ENCODE measurements at regions not wholly inside any gene's neighbourhood (a gene's known extent, or its start where the extent isn't known, plus 50 kb on each side); places are given as distances from the start of the nearest gene placed in this dataset.

GRCh38 chr14:104342435-104343293 lies 204.3 kb downstream of the KIF26A start:
- Histone ChIP-seq H3K27ac (ENCODE audit: insufficient read depth, low read length) (no peak overlapping the region), H3K4me3 (replicated peaks in 1 of 4; ENCODE audit: control extremely low read depth in 1 of 4, insufficient read depth in 1 of 4, low read depth in 3 of 4, low read length in 4 of 4) (no peak overlapping the region), H3K9me3 (ENCODE audit: control insufficient read depth, insufficient read depth, low read depth, low read length) (no peaks in the 10 kb centered on the region), H3K36me3 (ENCODE audit: control insufficient read depth, insufficient read depth, low read length) (no peaks in the 10 kb centered on the region), H3K4me1 (ENCODE audit: control insufficient read depth, extremely low read depth, insufficient read depth, low read length) (no peaks in the 10 kb centered on the region), H3K27me3 (ENCODE audit: control insufficient read depth, insufficient read depth, low read length) (no peaks in the 10 kb centered on the region), H2AFZ (ENCODE audit: low read length) (no peak overlapping the region), H3K9ac (ENCODE audit: insufficient read depth, low read length) (no peak overlapping the region), H3K4me2 (ENCODE audit: extremely low read depth, insufficient read depth, low read length) (no peak overlapping the region), H3K79me2 (ENCODE audit: control insufficient read depth, insufficient read depth, low read length) (no peaks in the 10 kb centered on the region), H4K20me1 (ENCODE audit: control insufficient read depth, extremely low read depth, insufficient read depth, low read length) (no peaks in the 10 kb centered on the region)
- no peak for DNase-seq (ENCODE audit: low read depth in 2 of 2)
- no peak for TF ChIP-seq EZH2 (IDR thresholded peaks at IDR 0.05; ENCODE audit: low read length, missing control alignments)
- TF ChIP-seq CTCF (conservative IDR thresholded peaks at IDR 0.05 in 1 of 2, IDR thresholded peaks at IDR 0.05 in 1 of 2; ENCODE audit: low read depth in 1 of 2, low read length in 2 of 2): no peak

- no peaks in the 10 kb centered on the region for H3K79me2 ChIP-seq (ENCODE audit: control insufficient read depth, insufficient read depth, low read length)
- TF ChIP-seq CTCF (conservative IDR thresholded peaks at IDR 0.05 in 1 of 2, IDR thresholded peaks at IDR 0.05 in 1 of 2; ENCODE audit: low read depth in 1 of 2, low read length in 2 of 2): no peak
- TF ChIP-seq EZH2 (IDR thresholded peaks at IDR 0.05; ENCODE audit: low read length, missing control alignments): no peak
- no peaks in the 10 kb centered on the region for H3K9me3 ChIP-seq (ENCODE audit: control insufficient read depth, insufficient read depth, low read depth, low read length)
- no peak overlapping the region for H3K27ac ChIP-seq (ENCODE audit: insufficient read depth, low read length)
- H2AFZ ChIP-seq (ENCODE audit: low read length): no peak overlapping the region
- H3K36me3 ChIP-seq (ENCODE audit: control insufficient read depth, insufficient read depth, low read length): no peaks in the 10 kb centered on the region
- no peak overlapping the region for H3K4me3 ChIP-seq (replicated peaks in 1 of 4; ENCODE audit: control extremely low read depth in 1 of 4, insufficient read depth in 1 of 4, low read depth in 3 of 4, low read length in 4 of 4)
- no peaks in the 10 kb centered on the region for H3K27me3 ChIP-seq (ENCODE audit: control insufficient read depth, insufficient read depth, low read length)
- H3K9ac ChIP-seq (ENCODE audit: insufficient read depth, low read length): no peak overlapping the region
- no peaks in the 10 kb centered on the region for H4K20me1 ChIP-seq (ENCODE audit: control insufficient read depth, extremely low read depth, insufficient read depth, low read length)
- no peak overlapping the region for H3K4me2 ChIP-seq (ENCODE audit: extremely low read depth, insufficient read depth, low read length)
- DNase-seq (ENCODE audit: low read depth in 2 of 2): no peak
- H3K4me1 ChIP-seq (ENCODE audit: control insufficient read depth, extremely low read depth, insufficient read depth, low read length): no peaks in the 10 kb centered on the region
Observed at GRCh38 chr14:104343294-104343625, 204.9 kb downstream of the KIF26A start.

- no peaks in the 10 kb centered on the region for H4K20me1 ChIP-seq (ENCODE audit: control insufficient read depth, extremely low read depth, insufficient read depth, low read length)
- H3K27ac ChIP-seq (ENCODE audit: insufficient read depth, low read length): no peak overlapping the region
- H2AFZ ChIP-seq (ENCODE audit: low read length): no peak overlapping the region
- no peaks in the 10 kb centered on the region for H3K79me2 ChIP-seq (ENCODE audit: control insufficient read depth, insufficient read depth, low read length)
- no peak overlapping the region for H3K4me2 ChIP-seq (ENCODE audit: extremely low read depth, insufficient read depth, low read length)
- no peak for DNase-seq (ENCODE audit: low read depth in 2 of 2)
- no peak for TF ChIP-seq EZH2 (IDR thresholded peaks at IDR 0.05; ENCODE audit: low read length, missing control alignments)
- no peak for TF ChIP-seq CTCF (conservative IDR thresholded peaks at IDR 0.05 in 1 of 2, IDR thresholded peaks at IDR 0.05 in 1 of 2; ENCODE audit: low read depth in 1 of 2, low read length in 2 of 2)
- no peaks in the 10 kb centered on the region for H3K36me3 ChIP-seq (ENCODE audit: control insufficient read depth, insufficient read depth, low read length)
- no peaks in the 10 kb centered on the region for H3K9me3 ChIP-seq (ENCODE audit: control insufficient read depth, insufficient read depth, low read depth, low read length)
- no peaks in the 10 kb centered on the region for H3K4me1 ChIP-seq (ENCODE audit: control insufficient read depth, extremely low read depth, insufficient read depth, low read length)
- no peaks in the 10 kb centered on the region for H3K27me3 ChIP-seq (ENCODE audit: control insufficient read depth, insufficient read depth, low read length)
- no peak overlapping the region for H3K9ac ChIP-seq (ENCODE audit: insufficient read depth, low read length)
- H3K4me3 ChIP-seq (replicated peaks in 1 of 4; ENCODE audit: control extremely low read depth in 1 of 4, insufficient read depth in 1 of 4, low read depth in 3 of 4, low read length in 4 of 4): no peak overlapping the region
Observed at GRCh38 chr14:104343690-104344640, 205.6 kb downstream of the KIF26A start.
